H1 (cell line): ENCODE measurements at regions not wholly inside any gene's neighbourhood (a gene's known extent, or its start where the extent isn't known, plus 50 kb on each side); places are given as distances from the start of the nearest gene placed in this dataset.

ENCODE experiments used
- CTCF ChIA-PET: fragments of 300-600 bp; sonication (Branson Sonifier 250); formaldehyde crosslinking; loops from one replicate; lab custom pipeline; 2021; ENCODE audit not compliant: partially characterized antibody; lab: Charles Lee
- POLR2A ChIA-PET: fragments of 300-600 bp; sonication (Branson Sonifier 250); formaldehyde crosslinking; loops from one replicate; lab custom pipeline; 2021; ENCODE audit warnings: inconsistent platforms; ENCODE audit not compliant: partially characterized antibody; lab: Charles Lee
- DNase-seq, 2 experiments: peaks; one replicate each; pipeline versions ENCODE4 v3.0.0 to v3.0.0-alpha.2; 2010 to 2022; ENCODE audit warnings: low spot score in 2 of 2, low read depth in 1 of 2, mixed read lengths in 1 of 2
- FAIRE-seq: peaks from 2 replicates; lab custom pipeline; 2011; peaks lifted over from hg19 to GRCh38; lab: Jason Lieb, UNC
- H2AFZ ChIP-seq: 2 replicates; pipeline ENCODE4 v1.8.1; 2012; ENCODE audit warnings: low read length, inconsistent platforms
- H2AK5ac ChIP-seq: 2 replicates; pipeline ENCODE4 v1.6.1; 2013; ENCODE audit warnings: low read depth, low read length
- H2BK120ac ChIP-seq: replicated peaks from 2 replicates; pipeline ENCODE3; 2013; ENCODE audit warnings: low read depth, low read length, inconsistent platforms
- H2BK12ac ChIP-seq: 2 replicates; pipeline ENCODE4 v1.6.1; 2013; ENCODE audit warnings: low read depth, low read length
- H2BK15ac ChIP-seq: 2 replicates; pipeline ENCODE4 v1.6.1; 2013; ENCODE audit warnings: low read length
- H2BK20ac ChIP-seq: 2 replicates; pipeline ENCODE4 v1.6.1; 2013; ENCODE audit warnings: low read length
- H2BK5ac ChIP-seq: 2 replicates; pipeline ENCODE4 v1.6.1; 2013; ENCODE audit warnings: low read depth, low read length
- H3K14ac ChIP-seq: 2 replicates; pipeline ENCODE4 v1.6.1; 2013; ENCODE audit warnings: inconsistent platforms; ENCODE audit not compliant: insufficient read length
- H3K18ac ChIP-seq: 2 replicates; pipeline ENCODE4 v1.6.1; 2013; ENCODE audit warnings: low read length; ENCODE audit errors: extremely low read depth
- H3K23ac ChIP-seq: 2 replicates; pipeline ENCODE4 v1.6.1; 2013; ENCODE audit warnings: inconsistent platforms; ENCODE audit not compliant: insufficient read length
- H3K23me2 ChIP-seq: 2 replicates; pipeline ENCODE4 v1.6.1; 2013; ENCODE audit warnings: low read depth, low read length
- H3K27ac ChIP-seq: 2 replicates; pipeline ENCODE4 v1.6.1; 2011; ENCODE audit warnings: low read depth, low read length, inconsistent platforms
- H3K27me3 ChIP-seq, 4 experiments: replicated peaks in 1 of 4; 1 replicate in 1 of 4; 2 replicates in 3 of 4; pipeline versions ENCODE4 v1.6.1 to v1.8.1; 2011 to 2013; ENCODE audit warnings: low read length in 3 of 4, mild to moderate bottlenecking in 3 of 4, inconsistent platforms in 2 of 4, mixed read lengths in 2 of 4, moderate library complexity in 1 of 4; ENCODE audit not compliant: control insufficient read depth in 3 of 4, insufficient read depth in 3 of 4; ENCODE audit errors: extremely low read depth in 1 of 4
- H3K36me3 ChIP-seq, 4 experiments: 2 replicates each; pipeline versions ENCODE4 v1.6.1 to v1.8.1; 2011 to 2013; ENCODE audit warnings: mild to moderate bottlenecking in 4 of 4, low read length in 3 of 4, moderate library complexity in 2 of 4, control low read depth in 1 of 4, inconsistent platforms in 1 of 4; ENCODE audit not compliant: insufficient read depth in 4 of 4, control insufficient read depth in 2 of 4
- H3K4ac ChIP-seq: replicated peaks from 2 replicates; pipeline ENCODE3; 2013; ENCODE audit warnings: low read length, low read depth, mixed read lengths, inconsistent platforms; ENCODE audit not compliant: insufficient read length
- H3K4me1 ChIP-seq, 4 experiments: replicated peaks in 1 of 4; 1 replicate in 1 of 4; 2 replicates in 3 of 4; pipeline versions ENCODE4 v1.6.1 to v1.8.1; 2011 to 2013; ENCODE audit warnings: low read length in 3 of 4, inconsistent platforms in 2 of 4, mixed read lengths in 1 of 4; ENCODE audit not compliant: insufficient read depth in 4 of 4, control insufficient read depth in 3 of 4
- H3K4me2 ChIP-seq, 2 experiments: 2 replicates each; pipeline versions ENCODE4 v1.6.1 to v1.8.1; 2011 to 2013; ENCODE audit warnings: low read depth in 2 of 2, low read length in 2 of 2, control low read depth in 1 of 2, inconsistent platforms in 1 of 2, mild to moderate bottlenecking in 1 of 2; ENCODE audit not compliant: insufficient read depth in 1 of 2
- H3K4me3 ChIP-seq, 4 experiments: fragments of 200-600, 300-600 bp in 1 of 4; sonication (generic), shearing (Covaris generic), sonication (Bioruptor Twin) in 1 of 4; 2 replicates each; pipeline versions ENCODE4 v1.5.1 to v1.8.1; 2011 to 2016; ENCODE audit warnings: low read length in 4 of 4, low read depth in 3 of 4, control low read depth in 2 of 4, inconsistent platforms in 2 of 4, mild to moderate bottlenecking in 2 of 4, mixed read lengths in 1 of 4, moderate library complexity in 1 of 4; ENCODE audit not compliant: insufficient read depth in 2 of 4; ENCODE audit errors: extremely low read depth in 1 of 4
- H3K56ac ChIP-seq: replicated peaks from 2 replicates; pipeline ENCODE3; 2013; ENCODE audit warnings: low read depth, mild to moderate bottlenecking, mixed read lengths, low read length, inconsistent platforms; ENCODE audit not compliant: insufficient read length
- H3K79me1 ChIP-seq: 2 replicates; pipeline ENCODE4 v1.6.1; 2013; ENCODE audit warnings: low read depth, low read length, control low read depth
- H3K79me2 ChIP-seq, 2 experiments: 2 replicates each; pipeline versions ENCODE4 v1.6.1 to v1.8.1; 2012 to 2013; ENCODE audit warnings: low read length in 2 of 2, mild to moderate bottlenecking in 2 of 2, inconsistent platforms in 1 of 2; ENCODE audit not compliant: insufficient read depth in 2 of 2, control insufficient read depth in 1 of 2
- H3K9ac ChIP-seq, 4 experiments: replicated peaks in 1 of 4; 1 replicate in 1 of 4; 2 replicates in 3 of 4; pipeline versions ENCODE4 v1.6.1 to v1.8.1; 2011 to 2013; ENCODE audit warnings: low read depth in 3 of 4, low read length in 3 of 4, control low read depth in 2 of 4, mild to moderate bottlenecking in 2 of 4, moderate library complexity in 2 of 4, inconsistent platforms in 1 of 4; ENCODE audit errors: extremely low read depth in 1 of 4
- H3K9me3 ChIP-seq, 2 experiments: 2 replicates each; pipeline versions ENCODE4 v1.6.1 to v1.8.1; 2012 to 2013; ENCODE audit warnings: mild to moderate bottlenecking in 2 of 2, moderate library complexity in 2 of 2, control low read depth in 1 of 2, inconsistent platforms in 1 of 2, low read depth in 1 of 2, low read length in 1 of 2, mixed read lengths in 1 of 2; ENCODE audit not compliant: insufficient read depth in 2 of 2
- H4K20me1 ChIP-seq, 2 experiments: replicated peaks in 1 of 2; 2 replicates each; pipeline versions ENCODE3 to v1.8.1; 2011 to 2013; ENCODE audit warnings: inconsistent platforms in 2 of 2, low read length in 2 of 2, mild to moderate bottlenecking in 1 of 2; ENCODE audit not compliant: insufficient read depth in 2 of 2, control insufficient read depth in 1 of 2
- H4K5ac ChIP-seq: 2 replicates; pipeline ENCODE4 v1.6.1; 2013; ENCODE audit warnings: low read length, low read depth, mixed read lengths, inconsistent platforms; ENCODE audit not compliant: insufficient read length
- H4K8ac ChIP-seq: 2 replicates; pipeline ENCODE4 v1.8.0; 2013; ENCODE audit warnings: mild to moderate bottlenecking, moderate library complexity, low read length, inconsistent platforms; ENCODE audit not compliant: insufficient read depth; ENCODE audit errors: extremely low read depth
- H4K91ac ChIP-seq: replicated peaks from 2 replicates; pipeline ENCODE3; 2013; ENCODE audit warnings: low read length, mixed read lengths, inconsistent platforms; ENCODE audit not compliant: insufficient read length
- CHD1 ChIP-seq: IDR thresholded peaks from 2 replicates; pipeline ENCODE4 v1.6.1; 2012; ENCODE audit warnings: low read depth, low read length, improper control_type of control experiment
- EZH2 ChIP-seq: fragments of 200-600 bp; sonication (generic); IDR thresholded peaks from 2 replicates; pipeline ENCODE4 v1.7.1; 2012; ENCODE audit warnings: low read depth, mild to moderate bottlenecking, moderate library complexity, low read length, inconsistent platforms; ENCODE audit not compliant: severe bottlenecking
- GABPA ChIP-seq: IDR thresholded peaks from 2 replicates; pipeline ENCODE4 v1.6.1; 2011; ENCODE audit warnings: mild to moderate bottlenecking, low read length, moderate library complexity, borderline replicate concordance; ENCODE audit not compliant: insufficient read depth
- JUND ChIP-seq: IDR thresholded peaks from 2 replicates; pipeline ENCODE4 v1.6.1; 2011; ENCODE audit warnings: mild to moderate bottlenecking, improper control_type of control experiment, low read length
- KDM4A ChIP-seq: IDR thresholded peaks from one replicate; pipeline ENCODE4 v1.7.1; 2012; ENCODE audit warnings: low read depth, mild to moderate bottlenecking, moderate library complexity, low read length, inconsistent platforms; ENCODE audit not compliant: severe bottlenecking
- MAFK ChIP-seq: IDR thresholded peaks from 2 replicates; pipeline ENCODE4 v1.6.1; 2012; ENCODE audit warnings: low read depth, mild to moderate bottlenecking, improper control_type of control experiment, low read length
- RBBP5 ChIP-seq: IDR thresholded peaks from 2 replicates; pipeline ENCODE4 v1.7.1; 2012; ENCODE audit warnings: low read depth, mild to moderate bottlenecking, inconsistent platforms, low read length, moderate library complexity, borderline replicate concordance
- SP2 ChIP-seq: IDR thresholded peaks from 2 replicates; pipeline ENCODE4 v1.6.1; 2012; ENCODE audit warnings: mild to moderate bottlenecking, low read length, inconsistent platforms
- SUZ12 ChIP-seq: fragments of 200-600 bp; sonication (generic); IDR thresholded peaks from 2 replicates; pipeline ENCODE4 v1.6.1; 2012; ENCODE audit warnings: mild to moderate bottlenecking, inconsistent platforms, low read length, moderate library complexity, mixed read lengths
- TAF7 ChIP-seq: optimal IDR thresholded peaks from 2 replicates; pipeline ENCODE3; 2011; ENCODE audit warnings: low read depth, mild to moderate bottlenecking, inconsistent platforms, low read length, moderate library complexity, borderline replicate concordance
- TCF12 ChIP-seq: IDR thresholded peaks from 2 replicates; pipeline ENCODE4 v1.6.1; 2011; ENCODE audit warnings: low read depth, mild to moderate bottlenecking, low read length
- WGBS, 2 experiments: shearing (Covaris generic) in 1 of 2; methylation state at CpG; one replicate each; pipeline versions ENCODE4 v1.1.6 to v1.1.7; 2013 to 2015; ENCODE audit warnings: low lambda C conversion rate in 2 of 2, mixed read lengths in 2 of 2, inconsistent platforms in 1 of 2, low coverage in 1 of 2, missing lambda C conversion rate in 1 of 2; ENCODE audit not compliant: insufficient replicate concordance in 2 of 2, insufficient coverage in 1 of 2, insufficient read length in 1 of 2; ENCODE audit errors: extremely low coverage in 1 of 2, missing lambda C conversion rate in 1 of 2; 5-methylcytosine and 5-hydroxymethylcytosine counted together
- TF ChIP-seq, protein P1 (sequence below): IDR thresholded peaks from 2 replicates; pipeline ENCODE4 v1.6.1; 2011; ENCODE audit warnings: low read depth, mild to moderate bottlenecking, low read length; ENCODE audit not compliant: insufficient read depth

DNA sequence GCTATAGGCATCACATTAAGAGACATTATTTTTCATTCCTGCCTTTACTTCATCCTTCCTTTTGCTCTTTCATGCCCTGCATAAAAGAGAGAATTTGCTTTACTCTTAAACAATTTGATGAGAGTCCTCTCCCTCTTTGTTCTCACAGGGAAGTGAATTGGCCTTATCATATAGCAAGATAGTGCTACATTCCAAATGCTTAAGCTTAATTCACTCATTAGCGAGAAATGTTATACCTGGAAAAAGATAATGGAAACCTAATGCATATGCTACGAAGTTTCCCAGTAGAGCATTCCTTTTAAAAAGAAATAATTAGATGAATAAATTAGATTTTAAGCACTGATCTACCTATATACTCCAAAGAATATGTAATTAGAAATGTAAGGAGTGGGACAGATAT, 798.8 kb downstream of the C12orf50 start (continued):
- no peak for TF ChIP-seq RBBP5

DNA sequence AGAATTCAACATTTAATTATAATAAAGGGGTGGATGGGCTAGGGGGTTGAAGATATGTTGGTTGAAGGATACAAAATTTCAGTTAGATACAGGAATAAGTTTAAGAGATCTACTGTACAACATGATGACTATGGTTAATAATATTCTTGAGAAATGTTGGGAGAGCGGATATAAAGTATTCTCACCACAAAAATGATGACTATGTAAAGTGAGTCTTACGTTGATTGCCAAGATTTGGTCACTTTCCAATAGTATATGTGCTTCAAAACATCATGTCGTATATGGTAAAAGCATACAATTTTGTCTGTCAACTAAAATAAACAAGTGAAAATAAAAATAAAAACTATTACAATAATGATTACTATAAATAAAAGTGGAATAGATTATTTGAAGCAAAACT, 802.0 kb downstream of the C12orf50 start:
- Histone ChIP-seq H2AK5ac (no peak overlapping the region), H3K27ac (no peak overlapping the region), H3K79me1 (no peaks in the 10 kb centered on the region), H3K4ac (no peak overlapping the region), H3K4me2 (no peak overlapping the region), H4K91ac (no peak overlapping the region), H3K4me3 (no peak overlapping the region), H2BK15ac (no peak overlapping the region), H3K14ac (no peak overlapping the region), H2BK5ac (no peak overlapping the region), H3K23me2 (no peaks in the 10 kb centered on the region), H2BK20ac (no peak overlapping the region), H2AFZ (no peak overlapping the region), H3K36me3 (no peaks in the 10 kb centered on the region), H3K4me1 (no peaks in the 10 kb centered on the region), H2BK12ac (no peak overlapping the region), H3K9ac (no peak overlapping the region), H4K8ac (no peak overlapping the region), H4K5ac (no peak overlapping the region), H3K56ac (no peak overlapping the region), H3K23ac (no peak overlapping the region), H3K18ac (no peak overlapping the region), H4K20me1 (no peaks in the 10 kb centered on the region), H3K79me2 (no peaks in the 10 kb centered on the region), H3K27me3 (no peaks in the 10 kb centered on the region), H2BK120ac (no peak overlapping the region), H3K9me3 (no peaks in the 10 kb centered on the region)
- WGBS, 2 experiments: 94% methylated on average over 3 of the region's 3 CpGs; no CpG with 5 or more reads in 1 of the 2 experiments
- ChIA-PET CTCF (no interaction called here), POLR2A (no interaction called here)
- no peak for DNase-seq
- no peak for FAIRE-seq
- TF ChIP-seq EZH2: no peak
- TF ChIP-seq TCF12: no peak
- TF ChIP-seq SP2: no peak
- TF ChIP-seq MAFK: no peak
- no peak for TF ChIP-seq TAF7
- TF ChIP-seq, protein P1, sequence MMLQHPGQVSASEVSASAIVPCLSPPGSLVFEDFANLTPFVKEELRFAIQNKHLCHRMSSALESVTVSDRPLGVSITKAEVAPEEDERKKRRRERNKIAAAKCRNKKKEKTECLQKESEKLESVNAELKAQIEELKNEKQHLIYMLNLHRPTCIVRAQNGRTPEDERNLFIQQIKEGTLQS: no peak
- no peak for TF ChIP-seq KDM4A
- no peak for TF ChIP-seq GABPA
- no peak for TF ChIP-seq JUND
- no peak for TF ChIP-seq SUZ12
- TF ChIP-seq CHD1: no peak
